CD14-positive monocyte (primary cell): ENCODE measurements at regions not wholly inside any gene's neighbourhood (a gene's known extent, or its start where the extent isn't known, plus 50 kb on each side); places are given as distances from the start of the nearest gene placed in this dataset.

Experiments used
- DNase-seq, 3 donors: peaks; one replicate each; pipeline ENCODE4 v3.0.0-alpha.2; 2011 to 2022
- H2AFZ ChIP-seq: 2 replicates; pipeline ENCODE4 v1.6.0; 2012; ENCODE audit warnings: mild to moderate bottlenecking, low read depth, low read length, inconsistent platforms; ENCODE audit not compliant: insufficient read depth, poor library complexity, severe bottlenecking
- H3K27ac ChIP-seq, 2 donors: 1 replicate in 1 of 2; 2 replicates in 1 of 2; pipeline ENCODE4 v1.5.1; 2012 to 2013; ENCODE audit warnings: low read length in 2 of 2, control low read depth in 1 of 2, inconsistent platforms in 1 of 2, low read depth in 1 of 2, mild to moderate bottlenecking in 1 of 2
- H3K27me3 ChIP-seq, 2 donors: one replicate each; pipeline versions ENCODE4 v1.6.0 to v1.6.1; 2011 to 2013; ENCODE audit warnings: low read length in 2 of 2; ENCODE audit not compliant: control insufficient read depth in 2 of 2, insufficient read depth in 2 of 2
- H3K36me3 ChIP-seq, 2 donors: replicated peaks in 1 of 2; 1 replicate in 1 of 2; 2 replicates in 1 of 2; pipeline versions ENCODE4 v1.5.1 to v1.6.1; 2012 to 2013; ENCODE audit warnings: low read length in 2 of 2, control low read depth in 1 of 2, inconsistent platforms in 1 of 2, mild to moderate bottlenecking in 1 of 2; ENCODE audit not compliant: insufficient read depth in 2 of 2, control insufficient read depth in 1 of 2
- H3K4me1 ChIP-seq, 2 donors: 1 replicate in 1 of 2; 2 replicates in 1 of 2; pipeline versions ENCODE4 v1.5.1 to v1.6.1; 2012 to 2013; ENCODE audit warnings: low read length in 2 of 2, control low read depth in 1 of 2, inconsistent platforms in 1 of 2, mild to moderate bottlenecking in 1 of 2, moderate library complexity in 1 of 2; ENCODE audit not compliant: insufficient read depth in 2 of 2, control insufficient read depth in 1 of 2
- H3K4me2 ChIP-seq: replicated peaks from 2 replicates; pipeline ENCODE3; 2012; ENCODE audit warnings: low read length, moderate library complexity, mild to moderate bottlenecking; ENCODE audit not compliant: poor library complexity, severe bottlenecking; ENCODE audit errors: extremely low read depth
- H3K4me3 ChIP-seq, 3 experiments: fragments of 200-600 bp in 1 of 3; sonication (generic) in 1 of 3; replicated peaks in 1 of 3; 1 replicate in 2 of 3; 2 replicates in 1 of 3; pipeline ENCODE4 v1.5.1; 2011 to 2013; ENCODE audit warnings: low read length in 3 of 3, mild to moderate bottlenecking in 3 of 3, control low read depth in 2 of 3, low read depth in 2 of 3, inconsistent platforms in 1 of 3, moderate library complexity in 1 of 3
- H3K79me2 ChIP-seq: 2 replicates; pipeline ENCODE4 v1.6.0; 2012; ENCODE audit warnings: mild to moderate bottlenecking, control low read depth, inconsistent platforms, low read length, moderate library complexity; ENCODE audit not compliant: insufficient read depth
- H3K9ac ChIP-seq: 2 replicates; pipeline ENCODE4 v1.6.0; 2017; ENCODE audit warnings: low read length, mild to moderate bottlenecking; ENCODE audit not compliant: insufficient read depth, poor library complexity, severe bottlenecking
- H3K9me3 ChIP-seq, 2 donors: replicated peaks in 1 of 2; 1 replicate in 1 of 2; 2 replicates in 1 of 2; pipeline versions ENCODE4 v1.5.1 to v1.6.1; 2012 to 2013; ENCODE audit warnings: low read length in 2 of 2, control low read depth in 1 of 2; ENCODE audit not compliant: control insufficient read depth in 1 of 2, insufficient read depth in 1 of 2
- H4K20me1 ChIP-seq: 2 replicates; pipeline ENCODE4 v1.6.0; 2012; ENCODE audit warnings: mild to moderate bottlenecking, low read length, control low read depth, moderate library complexity; ENCODE audit not compliant: insufficient read depth
- H3K27ac Mint-ChIP-seq, 7 donors: one replicate each; pipeline ENCODE4 v1.8.0; 2020; ENCODE audit warnings: mild to moderate bottlenecking in 7 of 7, mixed read lengths in 7 of 7, moderate library complexity in 6 of 7, inconsistent platforms in 2 of 7
- H3K27me3 Mint-ChIP-seq, 3 donors: one replicate each; pipeline ENCODE4 v1.8.0; 2021 to 2022; ENCODE audit warnings: low read depth in 3 of 3, mild to moderate bottlenecking in 3 of 3, mixed read lengths in 3 of 3, moderate library complexity in 3 of 3, inconsistent platforms in 1 of 3
- H3K36me3 Mint-ChIP-seq, 2 donors: one replicate each; pipeline ENCODE4 v1.8.0; 2020; ENCODE audit warnings: mixed read lengths in 2 of 2, inconsistent platforms in 1 of 2, mild to moderate bottlenecking in 1 of 2
- H3K4me1 Mint-ChIP-seq: one replicate; pipeline ENCODE4 v1.8.0; 2020; ENCODE audit warnings: mild to moderate bottlenecking, mixed read lengths
- H3K4me3 Mint-ChIP-seq, 2 donors: one replicate each; pipeline ENCODE4 v1.8.0; 2020; ENCODE audit warnings: mild to moderate bottlenecking in 2 of 2, mixed read lengths in 2 of 2, moderate library complexity in 1 of 2
- H3K9me3 Mint-ChIP-seq, 7 donors: one replicate each; pipeline ENCODE4 v1.8.0; 2020 to 2022; ENCODE audit warnings: mixed read lengths in 7 of 7, mild to moderate bottlenecking in 6 of 7, moderate library complexity in 6 of 7, inconsistent platforms in 2 of 7
- CTCF ChIP-seq: fragments of 200-600 bp; IDR thresholded peaks from one replicate; pipeline ENCODE4 v1.8.0; 2022; ENCODE audit warnings: antibody characterized with exemption, mild to moderate bottlenecking
- WGBS: methylation state at CpG from one replicate; pipeline ENCODE4 v1.1.5; 2013; ENCODE audit warnings: missing lambda C conversion rate; ENCODE audit not compliant: insufficient coverage; 5-methylcytosine and 5-hydroxymethylcytosine counted together
- intact Hi-C, 2 donors: fragments of 100-400 bp; cut with micrococcal nuclease; formaldehyde crosslinking; loops; one replicate each; pipeline versions ENCODE4 v1.15.0 to v1.15.1; 2023

GRCh38 chr7:119694506-119694905, 578.5 kb upstream of the KCND2 start:
- no peaks in the 10 kb centered on the region for H3K36me3 Mint-ChIP-seq
- no peaks in the 10 kb centered on the region for H4K20me1 ChIP-seq
- H3K4me1 ChIP-seq: no peaks in the 10 kb centered on the region
- H3K27me3 Mint-ChIP-seq: no peaks in the 10 kb centered on the region
- no peak for TF ChIP-seq CTCF
- H3K4me3 Mint-ChIP-seq: no peak overlapping the region
- no peaks in the 10 kb centered on the region for H3K4me1 Mint-ChIP-seq
- H3K27ac ChIP-seq: no peak overlapping the region
- H3K27ac Mint-ChIP-seq: no peak overlapping the region
- no CpG with 5 or more reads among the region's 1 CpG for WGBS
- peaks cover 0 to 3% (median 0%) of the 10 kb centered on the region in 7 donors for H3K9me3 Mint-ChIP-seq
- H3K9me3 ChIP-seq: peaks cover 0 to 13% of the 10 kb centered on the region in 2 donors
- no peak overlapping the region for H3K9ac ChIP-seq
- H3K4me3 ChIP-seq: no peak overlapping the region
- no peaks in the 10 kb centered on the region for H3K79me2 ChIP-seq
- no peaks in the 10 kb centered on the region for H3K27me3 ChIP-seq
- no peak overlapping the region for H2AFZ ChIP-seq
- H3K4me2 ChIP-seq: no peak overlapping the region
- H3K36me3 ChIP-seq: no peaks in the 10 kb centered on the region
- DNase-seq: no peak
- intact Hi-C loops: no loop called here

- intact Hi-C loops: no loop called here
- no peak for DNase-seq
These were observed 576.6 kb upstream of the KCND2 start for GRCh38 chr7:119696336-119696735.

More at GRCh38 chr7:119696336-119696735, 576.6 kb upstream of the KCND2 start:
- H3K27me3 ChIP-seq: no peaks in the 10 kb centered on the region
- no peak for TF ChIP-seq CTCF
- Mint-ChIP-seq H3K27me3 (no peaks in the 10 kb centered on the region), H3K4me1 (no peaks in the 10 kb centered on the region), H3K4me3 (no peak overlapping the region), H3K27ac (no peak overlapping the region), H3K9me3 (peaks cover 0 to 3% (median 0%) of the 10 kb centered on the region in 7 donors), H3K36me3 (no peaks in the 10 kb centered on the region)
- H4K20me1 ChIP-seq: no peaks in the 10 kb centered on the region
- no peak overlapping the region for H2AFZ ChIP-seq
- H3K36me3 ChIP-seq: no peaks in the 10 kb centered on the region
- no peaks in the 10 kb centered on the region for H3K79me2 ChIP-seq
- no peak overlapping the region for H3K4me3 ChIP-seq
- H3K9me3 ChIP-seq: peaks cover 0 to 13% of the 10 kb centered on the region in 2 donors
- no peak overlapping the region for H3K9ac ChIP-seq
- H3K4me1 ChIP-seq: no peaks in the 10 kb centered on the region
- H3K4me2 ChIP-seq: no peak overlapping the region
- WGBS: no CpG with 5 or more reads among the region's 3 CpGs
- no peak overlapping the region for H3K27ac ChIP-seq
